SK-N-SH (cell line): ENCODE measurements at regions not wholly inside any gene's neighbourhood (a gene's known extent, or its start where the extent isn't known, plus 50 kb on each side); places are given as distances from the start of the nearest gene placed in this dataset.

ENCODE experiments used
- CTCF ChIA-PET: fragments of 300-600, 350-600 bp; formaldehyde crosslinking; extraction: SDS; loops from one replicate; lab custom pipeline; 2021; lab: Yijun Ruan, JAX
- POLR2A ChIA-PET: fragments of 350-600 bp; sonication (Branson Sonifier 250); formaldehyde crosslinking; extraction: SDS; loops from one replicate; lab custom pipeline; 2020; ENCODE audit warnings: antibody characterized with exemption, inconsistent platforms; lab: Yijun Ruan, JAX
- DNase-seq: peaks from one replicate; pipeline ENCODE4 v3.0.0; 2012
- H2AFZ ChIP-seq: fragments of 200-600 bp; sonication (generic); 2 replicates; pipeline ENCODE4 v1.8.1; 2016; ENCODE audit warnings: antibody characterized with exemption, mild to moderate bottlenecking, low read depth
- H3F3A ChIP-seq: fragments of 200-600 bp; sonication (generic); replicated peaks from 2 replicates; pipeline ENCODE3; 2016; ENCODE audit warnings: antibody characterized with exemption, mild to moderate bottlenecking; ENCODE audit not compliant: insufficient read depth
- H3K27ac ChIP-seq, 2 experiments: fragments of 200-500 bp in 1 of 2; fragments of 200-600 bp in 1 of 2; sonication (Bioruptor generic) in 1 of 2; sonication (generic), shearing (Covaris generic) in 1 of 2; 2 replicates each; pipeline versions ENCODE4 v1.5.1 to v1.6.1; 2014 to 2016; ENCODE audit warnings: low read depth in 2 of 2, inconsistent platforms in 1 of 2, low read length in 1 of 2, mild to moderate bottlenecking in 1 of 2, mixed read lengths in 1 of 2
- H3K27me3 ChIP-seq: fragments of 200-600 bp; sonication (generic), shearing (Covaris generic); 2 replicates; pipeline ENCODE4 v1.6.1; 2016; ENCODE audit warnings: mixed run types; ENCODE audit not compliant: insufficient read depth
- H3K36me3 ChIP-seq, 2 experiments: fragments of 200-500 bp in 1 of 2; fragments of 200-600 bp in 1 of 2; sonication (Bioruptor generic) in 1 of 2; sonication (generic) in 1 of 2; replicated peaks in 1 of 2; 2 replicates each; pipeline versions ENCODE3 to v1.5.1; 2014 to 2016; ENCODE audit warnings: low read length in 1 of 2, mild to moderate bottlenecking in 1 of 2; ENCODE audit not compliant: insufficient read depth in 2 of 2, control insufficient read depth in 1 of 2
- H3K4me1 ChIP-seq, 2 experiments: fragments of 200-500 bp in 1 of 2; fragments of 200-600 bp in 1 of 2; sonication (Bioruptor generic) in 1 of 2; sonication (generic), shearing (Covaris generic) in 1 of 2; 2 replicates each; pipeline versions ENCODE4 v1.5.1 to v1.6.1; 2014 to 2016; ENCODE audit warnings: low read depth in 1 of 2, low read length in 1 of 2, mixed run types in 1 of 2; ENCODE audit not compliant: insufficient read depth in 2 of 2, control insufficient read depth in 1 of 2
- H3K4me2 ChIP-seq: fragments of 200-600 bp; sonication (generic), shearing (Covaris generic); 2 replicates; pipeline ENCODE4 v1.6.1; 2017; ENCODE audit warnings: mixed run types
- H3K4me3 ChIP-seq, 2 experiments: fragments of 200-500 bp in 1 of 2; fragments of 200-600 bp in 1 of 2; sonication (Bioruptor generic) in 1 of 2; sonication (generic), shearing (Covaris generic) in 1 of 2; 2 replicates each; pipeline versions ENCODE4 v1.5.1 to v1.8.1; 2014 to 2016; ENCODE audit warnings: low read depth in 2 of 2, inconsistent platforms in 1 of 2, low read length in 1 of 2, mild to moderate bottlenecking in 1 of 2, mixed read lengths in 1 of 2, moderate library complexity in 1 of 2
- H3K79me2 ChIP-seq: fragments of 200-600 bp; sonication (generic); 2 replicates; pipeline ENCODE4 v1.8.1; 2017; ENCODE audit warnings: mild to moderate bottlenecking; ENCODE audit not compliant: insufficient read depth
- H3K9ac ChIP-seq: fragments of 200-600 bp; sonication (generic); 2 replicates; pipeline ENCODE4 v1.6.1; 2017; ENCODE audit warnings: mixed run types
- H3K9me2 ChIP-seq: fragments of 200-600 bp; sonication (generic); 2 replicates; pipeline ENCODE4 v1.6.1; 2017; ENCODE audit warnings: mixed run types
- H3K9me3 ChIP-seq: fragments of 200-600 bp; sonication (generic); 2 replicates; pipeline ENCODE4 v1.6.1; 2017; ENCODE audit warnings: mixed run types, mild to moderate bottlenecking, moderate library complexity
- H4K20me1 ChIP-seq: fragments of 200-600 bp; sonication (generic); 2 replicates; pipeline ENCODE4 v1.6.1; 2017; ENCODE audit warnings: mild to moderate bottlenecking, mixed run types; ENCODE audit not compliant: insufficient read depth
- FOXM1 ChIP-seq: IDR thresholded peaks from 2 replicates; pipeline ENCODE4 v1.4.0; 2012; ENCODE audit warnings: low read depth, mild to moderate bottlenecking
- MAX ChIP-seq: IDR thresholded peaks from 2 replicates; pipeline ENCODE4 v1.4.0; 2012; ENCODE audit warnings: low read depth
- MEF2A ChIP-seq: IDR thresholded peaks from 2 replicates; pipeline ENCODE4 v1.4.0; 2012; ENCODE audit warnings: low read depth, borderline replicate concordance
- MXI1 ChIP-seq: IDR thresholded peaks from 2 replicates; pipeline ENCODE4 v1.6.1; 2012; ENCODE audit warnings: mild to moderate bottlenecking, low read depth, low read length, improper control_type of control experiment
- NFIC ChIP-seq: IDR thresholded peaks from 2 replicates; pipeline ENCODE4 v1.4.0; 2012; ENCODE audit warnings: borderline replicate concordance
- POLR2AphosphoS5 ChIP-seq: IDR thresholded peaks from 2 replicates; pipeline ENCODE4 v1.6.1; 2012; ENCODE audit warnings: low read depth, low read length
- RFX5 ChIP-seq: IDR thresholded peaks from 2 replicates; pipeline ENCODE4 v1.6.1; 2012; ENCODE audit warnings: mild to moderate bottlenecking, improper control_type of control experiment, low read length
- SMC3 ChIP-seq: IDR thresholded peaks from 2 replicates; pipeline ENCODE4 v1.6.1; 2012; ENCODE audit warnings: low read depth, low read length, improper control_type of control experiment
- TEAD4 ChIP-seq: IDR thresholded peaks from 2 replicates; pipeline ENCODE4 v1.4.0; 2012; ENCODE audit warnings: mild to moderate bottlenecking, borderline replicate concordance; ENCODE audit not compliant: insufficient read depth
- USF2 ChIP-seq: fragments of 150-350 bp; IDR thresholded peaks from 2 replicates; pipeline ENCODE4 v1.6.1; 2017; ENCODE audit warnings: antibody characterized with exemption, low read length, low read depth, borderline replicate concordance
- WGBS: methylation state at CpG from one replicate; pipeline ENCODE4 v1.1.6; 2017; ENCODE audit warnings: low lambda C conversion rate; 5-methylcytosine and 5-hydroxymethylcytosine counted together

GRCh38 chr12:113568021-113568420 lies 96.3 kb upstream of the LHX5 start:
- DNase-seq, result no peak
- POLR2A ChIA-PET, result no interaction called here
- H3K27me3 ChIP-seq, result peaks cover 6% of the 10 kb centered on the region; the same call in 1 of the 2 replicates
- H4K20me1 ChIP-seq, result no peaks in the 10 kb centered on the region
- H3K27ac ChIP-seq, result no peak overlapping the region
- H3K9me2 ChIP-seq, result no peaks in the 10 kb centered on the region
- CTCF ChIA-PET, result no interaction called here
- H3K79me2 ChIP-seq, result no peaks in the 10 kb centered on the region
- WGBS, result 11% methylated on average over 1 of the region's 2 CpGs
- H3K4me3 ChIP-seq, result no peak overlapping the region
- no peaks in the 10 kb centered on the region for H3K9me3 ChIP-seq
- no peaks in the 10 kb centered on the region for H3K36me3 ChIP-seq
- H2AFZ ChIP-seq, result no peak overlapping the region
- no peaks in the 10 kb centered on the region for H3K4me1 ChIP-seq
- H3K9ac ChIP-seq, result no peak overlapping the region
- H3F3A ChIP-seq, result no peaks in the 10 kb centered on the region
- TF ChIP-seq SMC3, result no peak
- no peak for TF ChIP-seq TEAD4
- TF ChIP-seq POLR2AphosphoS5, result no peak
- no peak for TF ChIP-seq USF2
- no peak for TF ChIP-seq MAX
- no peak for TF ChIP-seq FOXM1
- TF ChIP-seq RFX5, result no peak
- H3K4me2 ChIP-seq, result no peak overlapping the region

- Histone ChIP-seq H3K9ac (no peak overlapping the region), H3K9me3 (no peaks in the 10 kb centered on the region), H3K4me3 (no peak overlapping the region), H3K27me3 (peaks cover 6% of the 10 kb centered on the region; the same call in 1 of the 2 replicates), H4K20me1 (no peaks in the 10 kb centered on the region), H2AFZ (no peak overlapping the region), H3K27ac (no peak overlapping the region), H3K4me1 (no peaks in the 10 kb centered on the region), H3K4me2 (no peak overlapping the region), H3K79me2 (no peaks in the 10 kb centered on the region), H3K9me2 (no peaks in the 10 kb centered on the region), H3F3A (no peaks in the 10 kb centered on the region), H3K36me3 (no peaks in the 10 kb centered on the region)
- 29% methylated on average over 8 of the region's 8 CpGs for WGBS
- ChIA-PET CTCF (no interaction called here), POLR2A (no interaction called here)
- no peak for TF ChIP-seq POLR2AphosphoS5
- no peak for DNase-seq
These were observed 93.7 kb upstream of the LHX5 start for GRCh38 chr12:113565368-113565767.

GRCh38 chr12:113561068-113561780 lies 89.6 kb upstream of the LHX5 start:
- H3K9me2 ChIP-seq, result no peaks in the 10 kb centered on the region
- no peaks in the 10 kb centered on the region for H3K36me3 ChIP-seq
- no peaks in the 10 kb centered on the region for H3K79me2 ChIP-seq
- no peak overlapping the region for H3K27ac ChIP-seq
- H3K4me1 ChIP-seq, result no peaks in the 10 kb centered on the region
- no peak overlapping the region for H3K4me2 ChIP-seq
- no peaks in the 10 kb centered on the region for H3F3A ChIP-seq
- H3K9ac ChIP-seq, result no peak overlapping the region
- 10% methylated on average over 18 of the region's 18 CpGs for WGBS
- TF ChIP-seq MEF2A, result no peak
- TF ChIP-seq NFIC, result no peak
- TF ChIP-seq MXI1, result no peak
- H2AFZ ChIP-seq, result no peak overlapping the region
- CTCF ChIA-PET, result no interaction called here
- no peak overlapping the region for H3K4me3 ChIP-seq
- peaks cover 15% of the 10 kb centered on the region; the same call in 1 of the 2 replicates for H3K27me3 ChIP-seq
- H4K20me1 ChIP-seq, result no peaks in the 10 kb centered on the region
- no peak for DNase-seq
- POLR2A ChIA-PET, result no interaction called here
- no peaks in the 10 kb centered on the region for H3K9me3 ChIP-seq
